ENCODE measurements at regions not wholly inside any gene's neighbourhood (a gene's known extent, or its start where the extent isn't known, plus 50 kb on each side); places are given as distances from the start of the nearest gene placed in this dataset.
"Not testable (repeated sequence)": the region's sequence is repeated elsewhere in the genome, so short reads cannot be mapped to it uniquely, and the experiment has no call there.

- DNase-seq, result no peak
These were observed 50.0 kb upstream of the RASGRP1 start for GRCh38 chr15:38614621-38615020.

DNA sequence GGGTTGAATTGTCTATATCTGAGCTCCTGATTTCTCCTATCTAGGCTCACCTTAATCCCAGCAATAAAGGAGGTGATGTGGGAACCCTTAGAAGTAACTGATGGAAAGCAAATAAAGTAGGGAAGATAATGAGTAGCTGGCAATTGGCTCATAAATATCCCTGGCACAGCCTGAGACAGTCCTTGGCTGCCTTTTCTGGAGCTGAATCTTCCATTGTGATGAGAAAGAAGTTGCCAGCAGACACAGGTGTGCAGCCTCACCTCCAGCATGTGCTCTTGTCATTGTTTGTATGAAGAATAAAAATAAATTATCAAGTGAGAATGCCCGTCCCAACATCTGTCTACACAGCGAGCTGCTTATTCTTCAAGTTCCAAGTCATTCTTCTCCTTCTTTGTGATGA is 53.2 kb upstream of the RASGRP1 start:
- no peak for DNase-seq

DNA sequence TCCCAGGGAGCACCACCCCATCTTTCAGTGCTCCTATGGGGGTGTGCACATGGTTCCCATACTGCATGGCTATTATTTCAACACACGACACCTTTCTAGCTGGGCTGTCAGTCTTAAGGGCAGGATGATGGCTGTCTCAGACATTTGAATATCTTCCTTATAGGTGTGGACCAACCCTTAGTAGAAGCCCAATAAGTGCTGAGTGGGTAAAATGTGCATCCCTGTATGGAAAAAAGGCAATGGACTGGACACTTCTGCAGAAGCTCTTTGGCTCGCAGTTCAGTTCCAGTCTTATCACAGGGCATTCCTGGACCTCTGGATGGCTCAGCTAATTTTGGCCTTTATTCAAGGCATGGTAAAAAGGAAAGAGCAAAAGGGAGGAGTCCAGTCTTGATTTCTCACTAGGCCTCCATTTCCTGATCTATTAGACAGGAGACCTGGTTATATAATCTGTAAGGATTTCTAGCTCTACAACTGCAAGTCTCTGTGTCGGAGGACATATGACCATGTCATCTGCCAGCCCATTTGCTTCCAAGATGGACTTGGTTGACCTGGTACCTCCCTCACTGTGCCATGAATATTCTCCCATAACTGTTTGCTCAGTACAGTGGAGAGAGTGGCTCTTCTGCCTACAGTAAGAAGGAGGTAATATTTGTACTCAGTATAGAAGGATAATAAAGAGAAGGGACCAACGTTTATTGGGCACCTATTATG is 53.8 kb upstream of the RASGRP1 start:
- no peak for DNase-seq

- DNase-seq, result no peak
These were observed 55.5 kb upstream of the RASGRP1 start for GRCh38 chr15:38620098-38620497.

DNA sequence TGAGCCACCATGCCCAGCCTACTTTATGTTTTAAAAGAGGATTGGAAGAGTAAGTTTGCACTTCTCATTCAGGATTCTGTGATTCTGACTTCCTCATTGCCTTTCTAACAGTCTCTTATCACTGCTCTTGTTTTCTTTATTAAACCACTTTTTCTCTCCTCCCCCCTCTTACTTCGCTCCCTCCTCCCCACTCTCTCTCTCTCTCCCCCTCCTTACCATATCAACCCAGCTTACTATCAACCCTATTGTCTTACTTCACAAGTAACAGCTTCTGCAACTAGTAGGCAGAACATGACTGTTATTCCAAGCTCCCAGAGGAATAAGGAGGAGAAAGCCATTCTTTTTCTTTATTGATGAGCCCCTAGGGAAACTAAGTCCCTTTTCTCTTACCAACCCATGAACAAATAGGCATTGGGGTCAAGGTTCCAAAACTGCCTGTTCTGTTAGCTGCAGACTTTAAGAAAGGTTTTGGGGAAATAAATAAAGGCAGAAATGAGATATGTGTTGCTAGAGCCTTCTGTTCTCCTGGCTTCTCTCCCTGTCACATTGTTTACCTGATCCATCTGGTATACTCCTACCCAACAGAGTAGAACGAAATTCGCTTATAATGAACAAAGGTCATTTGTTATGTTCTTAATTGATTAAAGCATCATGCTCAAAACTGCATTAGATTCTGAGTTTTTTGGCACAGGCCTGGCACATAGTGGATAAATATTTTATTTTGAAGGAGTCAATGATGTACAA is 56.4 kb upstream of the RASGRP1 start:
- no peak for DNase-seq

GRCh38 chr15:38622304-38622703 is 57.7 kb upstream of the RASGRP1 start:
- DNase-seq, result no peak

DNA sequence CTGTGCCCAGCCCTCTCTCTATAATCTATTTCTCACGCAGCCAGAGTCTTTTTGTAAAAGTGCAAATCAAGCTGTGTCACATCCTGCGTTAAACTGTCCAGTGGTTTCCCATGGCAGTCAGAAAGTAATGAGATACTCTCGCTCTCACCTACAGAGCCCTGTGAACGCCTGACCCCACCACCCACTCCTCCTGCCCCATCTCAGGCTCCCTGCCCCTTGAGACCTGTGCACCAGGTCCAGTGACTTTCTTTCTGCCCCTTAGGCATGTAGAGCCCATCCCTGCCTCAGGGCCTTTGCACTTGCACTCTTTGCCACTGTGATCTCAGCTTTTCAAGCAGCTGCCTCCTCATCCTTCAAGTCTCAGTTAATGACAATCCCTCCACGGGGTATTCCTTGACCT is 58.3 kb upstream of the RASGRP1 start:
- DNase-seq, result no peak

DNA sequence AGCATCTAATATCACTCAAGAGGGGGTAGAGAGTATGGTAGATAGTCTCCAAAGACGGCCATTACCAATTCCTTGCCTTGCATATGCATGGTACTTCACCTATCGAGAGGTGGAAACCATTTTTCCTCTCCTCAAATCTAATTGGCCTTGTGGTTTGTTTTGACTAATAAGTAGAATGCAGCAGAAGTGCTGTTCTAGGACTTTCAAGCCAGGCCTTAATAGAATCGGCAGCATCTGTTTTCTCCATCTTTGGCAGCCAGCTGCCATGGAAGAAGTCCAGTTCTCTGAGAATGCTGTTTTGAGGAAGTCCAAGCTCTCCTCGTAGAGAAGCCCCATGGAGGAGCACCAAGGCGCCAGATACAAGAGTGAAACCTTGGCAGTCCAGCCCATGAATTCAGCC is 59.1 kb upstream of the RASGRP1 start:
- DNase-seq, result no peak

GRCh38 chr15:38624244-38625205 is 59.9 kb upstream of the RASGRP1 start:
- DNase-seq, result no peak

DNA sequence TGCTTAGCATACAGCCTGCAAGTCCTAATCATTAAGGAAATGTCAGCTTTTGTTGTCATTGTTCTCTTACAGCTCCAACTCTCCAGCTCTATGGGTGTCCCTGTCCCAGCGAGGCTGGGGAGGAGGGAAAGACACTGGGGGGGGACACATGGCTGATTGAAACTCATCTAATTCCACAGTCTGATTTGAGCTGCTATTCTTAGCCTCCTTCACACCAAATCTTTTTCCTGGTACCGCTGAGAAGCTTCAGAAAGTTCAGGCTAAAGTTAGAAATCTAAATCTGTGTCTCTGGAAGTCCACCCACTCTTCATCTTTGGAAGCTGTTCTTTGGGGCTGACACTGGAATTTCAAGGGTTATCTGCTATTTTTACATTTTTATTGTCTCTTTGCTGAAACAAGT is 61.3 kb upstream of the RASGRP1 start:
- DNase-seq, result peak in 1 of 56 donors; percentile 10

DNA sequence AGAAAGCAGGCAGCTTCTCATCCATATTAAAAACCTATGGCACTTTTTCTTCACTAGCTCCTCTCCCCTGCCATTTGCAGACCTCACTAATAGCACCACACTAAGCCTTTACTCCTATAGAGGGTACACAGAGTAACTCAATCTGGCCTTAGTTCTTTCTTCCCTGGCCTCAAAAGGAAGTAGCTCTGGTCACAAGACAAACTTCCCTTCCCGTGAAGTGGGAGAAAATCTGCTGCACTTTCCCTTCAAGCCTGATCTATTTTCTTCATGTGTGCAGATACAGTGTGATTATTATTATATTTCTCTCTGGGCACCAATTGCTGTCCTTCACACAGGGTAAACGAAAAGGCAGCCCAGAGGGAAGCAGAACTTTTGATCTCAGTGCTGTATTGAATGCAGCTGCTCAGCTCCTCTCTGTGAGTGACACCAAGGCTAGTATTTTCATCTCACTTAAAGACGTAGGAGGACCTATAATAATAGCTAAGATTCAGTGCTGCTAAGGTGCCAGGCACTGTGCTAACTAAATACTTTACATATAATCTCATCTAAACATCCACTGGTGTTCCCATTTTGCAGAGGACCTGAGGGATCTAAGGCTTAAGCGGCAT is 61.9 kb upstream of the RASGRP1 start:
- DNase-seq, result peak in 1 of 56 donors; percentile 22

GRCh38 chr15:38627689-38628277 is 63.2 kb upstream of the RASGRP1 start:
- DNase-seq, result no peak

DNA sequence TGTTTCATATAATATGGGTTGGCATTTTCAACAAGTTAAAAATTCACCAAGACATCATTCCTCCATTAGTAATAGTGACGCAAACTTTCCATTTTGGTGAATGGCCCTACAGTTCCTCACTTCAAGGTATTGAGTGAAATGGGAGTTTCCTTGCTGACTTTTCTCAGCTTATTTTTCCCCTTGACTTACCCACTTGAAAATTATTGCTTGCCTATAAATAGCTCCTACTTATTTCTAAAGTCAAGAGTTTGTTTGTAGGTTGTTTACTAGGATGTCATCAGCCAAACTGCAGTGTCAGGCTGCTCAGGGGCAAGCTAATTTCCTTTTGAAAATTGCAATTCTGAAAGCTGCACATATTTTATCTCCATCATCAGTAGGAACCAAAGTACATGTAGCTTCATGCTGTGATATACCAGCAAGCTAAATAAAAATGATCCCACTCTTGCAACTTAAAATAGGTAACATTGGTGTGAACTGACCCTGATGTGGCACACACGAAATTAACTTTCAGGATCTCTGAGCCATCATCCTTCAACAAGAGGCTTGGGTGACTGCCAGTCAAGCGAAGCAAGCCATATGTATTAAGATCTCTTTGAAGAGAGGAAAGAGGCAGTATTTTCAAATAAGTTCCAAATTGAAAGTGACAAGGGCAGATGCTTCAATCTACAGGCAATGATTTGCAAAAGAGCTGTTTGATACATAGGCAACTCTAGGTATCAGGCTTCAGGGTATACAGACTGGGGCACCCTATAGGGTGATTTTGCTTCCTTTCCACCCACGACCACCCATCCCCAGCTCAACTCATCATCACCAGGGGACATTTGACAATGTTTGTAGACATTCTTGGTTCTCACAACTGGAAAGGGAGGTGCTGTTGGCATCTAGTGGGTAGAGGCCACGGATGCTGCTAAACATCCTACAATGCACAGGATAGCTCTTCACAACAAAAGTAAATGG is 66.8 kb upstream of the RASGRP1 start:
- DNase-seq, result no peak

DNA sequence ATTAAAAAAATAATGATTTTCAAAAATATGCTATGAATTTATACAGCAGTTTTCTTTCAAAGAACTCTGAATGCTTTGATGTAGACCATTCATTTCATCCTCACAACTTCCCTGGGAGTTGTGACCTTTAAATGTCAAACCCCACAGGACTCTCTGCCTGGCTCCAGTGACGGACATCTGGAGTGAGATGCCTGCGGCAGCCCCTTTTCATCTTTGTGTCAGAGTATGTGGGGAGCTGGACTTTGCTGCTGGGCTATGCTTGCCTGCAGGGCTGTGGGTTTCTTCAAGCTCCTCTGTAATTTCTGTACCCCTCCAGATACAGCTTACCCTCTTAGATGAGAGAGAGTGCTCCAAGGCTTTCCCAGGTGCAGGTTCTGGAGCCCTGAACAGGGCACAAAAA is 70.6 kb upstream of the RASGRP1 start:
- DNase-seq, result no peak

GRCh38 chr15:38636597-38636996 is 72.0 kb upstream of the RASGRP1 start:
- DNase-seq, result peak in 13 of 56 donors; percentile 6 to 31 (median 16)

- no peak for DNase-seq
These were observed 73.5 kb upstream of the RASGRP1 start for GRCh38 chr15:38638126-38638525.

DNA sequence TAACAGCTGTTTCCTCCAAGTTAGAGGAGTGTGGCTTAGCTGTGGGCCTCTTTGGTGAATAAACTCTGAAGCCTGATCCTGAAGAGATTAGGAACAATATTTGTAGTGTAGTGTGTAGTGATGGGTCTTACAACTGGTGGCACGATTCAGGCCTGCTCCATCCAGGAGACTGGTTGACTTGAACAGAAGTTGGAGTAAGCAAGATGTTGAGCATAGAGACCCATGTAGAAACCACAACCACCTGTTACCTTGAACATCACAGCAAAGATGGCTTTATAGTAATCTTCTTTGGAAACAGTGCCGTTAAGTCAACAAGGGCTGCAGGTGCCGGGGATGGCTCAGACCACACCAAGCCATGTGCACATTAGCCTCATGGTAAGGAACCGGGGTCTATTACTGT is 74.2 kb upstream of the RASGRP1 start:
- no peak for DNase-seq

DNA sequence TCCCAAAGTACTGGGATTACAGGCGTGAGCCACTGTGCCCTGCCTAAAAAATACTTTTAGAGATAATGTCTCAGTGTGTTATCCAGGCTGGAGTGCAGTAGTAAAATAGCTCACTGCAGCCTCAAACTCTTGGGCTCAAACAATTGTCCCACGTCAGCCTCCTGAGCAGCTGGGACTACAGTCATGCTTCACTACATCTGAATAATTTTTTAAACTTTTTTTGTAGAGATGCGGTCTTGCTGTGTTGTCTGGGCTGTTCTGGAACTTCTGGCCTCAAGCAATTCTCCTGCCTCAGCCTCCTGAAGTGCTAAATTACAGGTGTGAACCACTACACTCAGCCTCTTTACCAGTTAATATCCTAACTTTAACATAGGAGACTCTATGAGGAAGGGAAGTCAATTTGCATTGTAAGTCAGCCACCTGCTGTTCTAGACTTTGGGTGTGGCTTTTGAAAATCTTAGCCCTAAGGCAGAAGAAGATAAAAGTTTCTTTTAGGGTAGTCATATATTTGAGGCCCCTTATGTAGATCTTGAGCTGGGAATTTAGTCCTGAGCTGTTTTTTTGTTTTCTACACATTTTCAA is 78.2 kb upstream of the RASGRP1 start:
- no peak for DNase-seq

DNA sequence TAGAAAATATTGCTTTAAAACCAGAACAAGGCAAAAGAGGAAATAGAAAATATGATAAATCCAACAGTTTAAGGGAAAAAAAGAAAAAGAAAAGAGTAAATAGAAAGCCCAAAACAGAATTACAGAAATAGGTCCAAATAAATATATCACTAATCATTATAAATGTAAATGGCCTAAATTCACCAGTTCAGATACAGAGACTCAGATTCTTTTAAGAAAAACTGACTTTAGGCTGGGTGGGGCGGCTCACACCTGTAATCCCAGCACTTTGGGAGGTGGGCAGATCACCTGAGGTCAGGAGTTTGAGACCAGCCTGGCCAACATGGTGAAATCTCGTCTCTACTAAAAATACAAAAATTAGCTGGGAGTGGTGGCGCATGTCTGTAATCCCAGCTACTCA is 79.7 kb upstream of the RASGRP1 start:
- DNase-seq, result not testable (repeated sequence)

Measured in amygdala (tissue), 56 donors.